Astrocyte of the cerebellum (primary cell): ENCODE measurements at regions not wholly inside any gene's neighbourhood (a gene's known extent, or its start where the extent isn't known, plus 50 kb on each side); places are given as distances from the start of the nearest gene placed in this dataset.
"Not testable (repeated sequence)": the region's sequence is repeated elsewhere in the genome, so short reads cannot be mapped to it uniquely, and the experiment has no call there.

Source experiments
- DNase-seq: peaks from one replicate; pipeline ENCODE4 v3.0.0-alpha.2; 2011; ENCODE audit warnings: low read depth
- H3K4me3 ChIP-seq: 2 replicates; pipeline ENCODE4 v1.5.1; 2011; ENCODE audit warnings: mild to moderate bottlenecking, low read depth, low read length, moderate library complexity
- in situ Hi-C: cut with HindIII; loops from 2 replicates; pipeline ENCODE4 v1.10.0; 2017; ENCODE audit warnings: low sequenced_read_pairs
- TF ChIP-seq, protein P1 (sequence below): IDR thresholded peaks from 2 replicates; pipeline ENCODE4 v1.5.1; 2012; ENCODE audit warnings: low read length, low read depth, moderate library complexity, mild to moderate bottlenecking; ENCODE audit errors: missing control alignments

- no peak for DNase-seq
- TF ChIP-seq, protein P1, sequence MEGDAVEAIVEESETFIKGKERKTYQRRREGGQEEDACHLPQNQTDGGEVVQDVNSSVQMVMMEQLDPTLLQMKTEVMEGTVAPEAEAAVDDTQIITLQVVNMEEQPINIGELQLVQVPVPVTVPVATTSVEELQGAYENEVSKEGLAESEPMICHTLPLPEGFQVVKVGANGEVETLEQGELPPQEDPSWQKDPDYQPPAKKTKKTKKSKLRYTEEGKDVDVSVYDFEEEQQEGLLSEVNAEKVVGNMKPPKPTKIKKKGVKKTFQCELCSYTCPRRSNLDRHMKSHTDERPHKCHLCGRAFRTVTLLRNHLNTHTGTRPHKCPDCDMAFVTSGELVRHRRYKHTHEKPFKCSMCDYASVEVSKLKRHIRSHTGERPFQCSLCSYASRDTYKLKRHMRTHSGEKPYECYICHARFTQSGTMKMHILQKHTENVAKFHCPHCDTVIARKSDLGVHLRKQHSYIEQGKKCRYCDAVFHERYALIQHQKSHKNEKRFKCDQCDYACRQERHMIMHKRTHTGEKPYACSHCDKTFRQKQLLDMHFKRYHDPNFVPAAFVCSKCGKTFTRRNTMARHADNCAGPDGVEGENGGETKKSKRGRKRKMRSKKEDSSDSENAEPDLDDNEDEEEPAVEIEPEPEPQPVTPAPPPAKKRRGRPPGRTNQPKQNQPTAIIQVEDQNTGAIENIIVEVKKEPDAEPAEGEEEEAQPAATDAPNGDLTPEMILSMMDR, result no peak
- no peak overlapping the region for H3K4me3 ChIP-seq
- in situ Hi-C loops, result no loop called here
Measured at GRCh38 chr9:88267283-88267682, 121.0 kb upstream of the SPIN1 start.

DNA sequence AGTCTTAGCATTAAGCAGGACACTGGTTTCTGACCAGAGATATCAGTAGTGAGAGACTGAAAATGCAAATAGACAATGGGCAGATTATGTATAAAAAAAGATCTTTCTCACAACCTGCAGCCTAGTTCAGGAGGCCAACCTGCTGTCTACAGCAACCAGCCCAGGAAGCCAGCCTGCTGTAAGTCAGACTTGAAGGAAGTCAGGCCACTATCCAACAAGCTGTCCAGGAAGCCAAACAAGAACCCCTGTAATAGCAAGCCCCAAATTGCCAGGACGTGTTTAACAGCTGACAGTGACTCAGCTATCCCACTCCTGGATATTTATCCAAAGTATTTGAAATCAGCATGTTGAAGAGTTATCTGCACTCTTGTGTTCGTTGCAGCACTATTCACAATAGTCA, 121.8 kb upstream of the SPIN1 start:
- DNase-seq, result no peak
- in situ Hi-C loops, result no loop called here
- H3K4me3 ChIP-seq, result no peak overlapping the region

DNA sequence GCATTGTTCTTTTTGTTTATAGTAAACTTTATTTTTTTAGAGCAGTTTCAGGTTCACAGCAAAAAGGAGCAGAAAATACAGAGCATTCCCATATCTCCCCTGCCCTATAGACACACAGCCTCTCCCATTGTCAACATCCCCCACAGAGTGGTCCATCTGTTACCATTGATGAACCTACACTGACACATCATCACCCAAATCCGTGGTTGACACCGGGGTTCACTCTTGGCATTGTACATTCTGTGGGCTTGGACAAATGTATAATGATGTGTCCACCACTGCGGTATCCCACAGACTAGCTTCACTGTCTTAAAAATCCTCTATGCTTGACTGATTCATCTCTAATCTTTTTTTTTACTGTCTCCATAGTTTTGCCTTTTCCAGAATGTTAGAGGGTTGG, 120.7 kb upstream of the SPATA31C2 start:
- DNase-seq, result no peak
- in situ Hi-C loops, result no loop called here
- H3K4me3 ChIP-seq, result no peak overlapping the region
- TF ChIP-seq, protein P1, result no peak

More for the DNA sequence above, 121.8 kb upstream of the SPIN1 start:
- TF ChIP-seq, protein P1, result no peak

GRCh38 chr9:88258601-88259000, 120.3 kb upstream of the SPATA31C2 start:
- no peak for DNase-seq
- in situ Hi-C loops, result no loop called here
- TF ChIP-seq, protein P1, result no peak
- no peak overlapping the region for H3K4me3 ChIP-seq

GRCh38 chr9:88258024-88258423, 119.7 kb upstream of the SPATA31C2 start:
- peak; percentile 45 for DNase-seq
- TF ChIP-seq, protein P1, result no peak
- H3K4me3 ChIP-seq, result no peak overlapping the region
- in situ Hi-C loops, result no loop called here

- DNase-seq, result no peak
- TF ChIP-seq, protein P1, result no peak
- H3K4me3 ChIP-seq, result no peak overlapping the region
- in situ Hi-C loops, result no loop called here
Measured at GRCh38 chr9:88256216-88256615, 117.9 kb upstream of the SPATA31C2 start.

- in situ Hi-C loops, DNase-seq: not testable (repeated sequence)
Measured at GRCh38 chr9:88255806-88256205, 117.5 kb upstream of the SPATA31C2 start.

More at GRCh38 chr9:88255806-88256205, 117.5 kb upstream of the SPATA31C2 start:
- not testable (repeated sequence) for H3K4me3 ChIP-seq
